Endothelial cell (in vitro differentiated cells): ENCODE measurements at regions not wholly inside any gene's neighbourhood (a gene's known extent, or its start where the extent isn't known, plus 50 kb on each side); places are given as distances from the start of the nearest gene placed in this dataset.

Source experiments
- DNase-seq: peaks from one replicate; pipeline ENCODE4 v3.0.0; 2021; ENCODE audit warnings: low spot score
- H3K27ac Mint-ChIP-seq: one replicate; pipeline ENCODE4 v1.8.0; 2021; ENCODE audit warnings: mixed read lengths, inconsistent platforms; ENCODE audit not compliant: unreplicated experiment
- H3K27me3 Mint-ChIP-seq: one replicate; pipeline ENCODE4 v1.8.0; 2021; ENCODE audit warnings: mild to moderate bottlenecking, moderate library complexity, mixed read lengths, inconsistent platforms; ENCODE audit not compliant: unreplicated experiment
- H3K36me3 Mint-ChIP-seq: one replicate; pipeline ENCODE4 v1.8.0; 2021; ENCODE audit warnings: mild to moderate bottlenecking, low read depth, mixed read lengths, inconsistent platforms; ENCODE audit not compliant: unreplicated experiment
- H3K4me1 Mint-ChIP-seq: one replicate; pipeline ENCODE4 v1.8.0; 2021; ENCODE audit warnings: mild to moderate bottlenecking, mixed read lengths, inconsistent platforms; ENCODE audit not compliant: unreplicated experiment
- H3K4me3 Mint-ChIP-seq: one replicate; pipeline ENCODE4 v1.8.0; 2021; ENCODE audit warnings: mild to moderate bottlenecking, mixed read lengths, inconsistent platforms; ENCODE audit not compliant: unreplicated experiment
- H3K9me3 Mint-ChIP-seq: one replicate; pipeline ENCODE4 v1.8.0; 2021; ENCODE audit warnings: mixed read lengths, inconsistent platforms; ENCODE audit not compliant: unreplicated experiment
- TF ChIP-seq, protein P1 (sequence below): fragments of 200-600 bp; sonication (generic); IDR thresholded peaks from one replicate; pipeline ENCODE4 v1.5.0; 2021; ENCODE audit warnings: antibody characterized with exemption; ENCODE audit not compliant: unreplicated experiment

- no peak for DNase-seq
- H3K4me1 Mint-ChIP-seq, result peaks cover 2% of the 10 kb centered on the region
- H3K27me3 Mint-ChIP-seq, result peaks cover 5% of the 10 kb centered on the region
- no peaks in the 10 kb centered on the region for H3K9me3 Mint-ChIP-seq
- H3K4me3 Mint-ChIP-seq, result no peak overlapping the region
- peaks cover 3% of the 10 kb centered on the region for H3K36me3 Mint-ChIP-seq
- no peak overlapping the region for H3K27ac Mint-ChIP-seq
- TF ChIP-seq, protein P1, sequence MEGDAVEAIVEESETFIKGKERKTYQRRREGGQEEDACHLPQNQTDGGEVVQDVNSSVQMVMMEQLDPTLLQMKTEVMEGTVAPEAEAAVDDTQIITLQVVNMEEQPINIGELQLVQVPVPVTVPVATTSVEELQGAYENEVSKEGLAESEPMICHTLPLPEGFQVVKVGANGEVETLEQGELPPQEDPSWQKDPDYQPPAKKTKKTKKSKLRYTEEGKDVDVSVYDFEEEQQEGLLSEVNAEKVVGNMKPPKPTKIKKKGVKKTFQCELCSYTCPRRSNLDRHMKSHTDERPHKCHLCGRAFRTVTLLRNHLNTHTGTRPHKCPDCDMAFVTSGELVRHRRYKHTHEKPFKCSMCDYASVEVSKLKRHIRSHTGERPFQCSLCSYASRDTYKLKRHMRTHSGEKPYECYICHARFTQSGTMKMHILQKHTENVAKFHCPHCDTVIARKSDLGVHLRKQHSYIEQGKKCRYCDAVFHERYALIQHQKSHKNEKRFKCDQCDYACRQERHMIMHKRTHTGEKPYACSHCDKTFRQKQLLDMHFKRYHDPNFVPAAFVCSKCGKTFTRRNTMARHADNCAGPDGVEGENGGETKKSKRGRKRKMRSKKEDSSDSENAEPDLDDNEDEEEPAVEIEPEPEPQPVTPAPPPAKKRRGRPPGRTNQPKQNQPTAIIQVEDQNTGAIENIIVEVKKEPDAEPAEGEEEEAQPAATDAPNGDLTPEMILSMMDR, result no peak
These were observed 133.3 kb downstream of the EN1 start for GRCh38 chr2:118714118-118714517.

GRCh38 chr2:118711603-118712002, 135.8 kb downstream of the EN1 start:
- Mint-ChIP-seq H3K36me3 (peaks cover 3% of the 10 kb centered on the region), H3K27ac (no peak overlapping the region), H3K4me3 (no peak overlapping the region), H3K27me3 (peaks cover 5% of the 10 kb centered on the region), H3K4me1 (peaks cover 2% of the 10 kb centered on the region), H3K9me3 (no peaks in the 10 kb centered on the region)
- no peak for DNase-seq
- TF ChIP-seq, protein P1, result no peak

- Mint-ChIP-seq H3K27ac (no peak overlapping the region), H3K4me3 (no peak overlapping the region), H3K4me1 (no peaks in the 10 kb centered on the region), H3K9me3 (no peaks in the 10 kb centered on the region), H3K27me3 (peaks cover 5% of the 10 kb centered on the region), H3K36me3 (peaks cover 3% of the 10 kb centered on the region)
- TF ChIP-seq, protein P1, result no peak
- no peak for DNase-seq
These were observed 137.0 kb downstream of the EN1 start for GRCh38 chr2:118710481-118710880.

GRCh38 chr2:118709786-118710185, 137.7 kb downstream of the EN1 start:
- H3K27ac Mint-ChIP-seq, result no peak overlapping the region
- no peak for DNase-seq
- H3K4me3 Mint-ChIP-seq, result no peak overlapping the region
- no peaks in the 10 kb centered on the region for H3K9me3 Mint-ChIP-seq
- peaks cover 3% of the 10 kb centered on the region for H3K36me3 Mint-ChIP-seq
- TF ChIP-seq, protein P1, result no peak
- H3K4me1 Mint-ChIP-seq, result no peaks in the 10 kb centered on the region
- H3K27me3 Mint-ChIP-seq, result peaks cover 5% of the 10 kb centered on the region

GRCh38 chr2:118706844-118707243, 140.6 kb downstream of the EN1 start:
- TF ChIP-seq, protein P1, result no peak
- DNase-seq, result no peak
- Mint-ChIP-seq H3K36me3 (peaks cover 3% of the 10 kb centered on the region), H3K4me3 (no peak overlapping the region), H3K9me3 (no peaks in the 10 kb centered on the region), H3K27me3 (peaks cover 5% of the 10 kb centered on the region), H3K4me1 (no peaks in the 10 kb centered on the region), H3K27ac (no peak overlapping the region)
